NOMO-1 treated with dmso at 0.1 percent for 144 hours (cell line): ENCODE measurements at regions not wholly inside any gene's neighbourhood (a gene's known extent, or its start where the extent isn't known, plus 50 kb on each side); places are given as distances from the start of the nearest gene placed in this dataset.
"Not testable (repeated sequence)": the region's sequence is repeated elsewhere in the genome, so short reads cannot be mapped to it uniquely, and the experiment has no call there.

Source experiments
- DNase-seq: peaks from one replicate; lab custom pipeline; 2025; ENCODE audit not compliant: unreplicated experiment; lab: John Stamatoyannopoulos, UW

DNA sequence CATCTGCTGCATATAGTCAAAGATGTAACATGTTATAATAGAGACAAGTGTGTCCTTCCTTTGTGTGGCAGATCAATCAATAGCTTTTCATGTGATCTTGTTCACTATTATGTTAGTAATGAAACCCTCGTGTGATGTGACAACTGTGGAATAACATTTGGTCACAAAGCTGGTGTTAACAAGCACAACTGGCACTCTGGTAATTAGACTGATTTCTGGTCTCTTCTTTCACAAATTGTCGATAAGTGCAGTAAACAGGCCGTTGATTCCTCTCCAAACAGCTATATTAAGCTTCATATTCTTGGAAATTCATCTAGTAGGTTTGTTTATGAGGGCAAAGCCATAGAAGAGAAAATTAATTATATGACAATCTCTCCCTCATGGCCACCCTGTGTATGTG is 616.7 kb upstream of the PTBP2 start:
- DNase-seq, result no peak

DNA sequence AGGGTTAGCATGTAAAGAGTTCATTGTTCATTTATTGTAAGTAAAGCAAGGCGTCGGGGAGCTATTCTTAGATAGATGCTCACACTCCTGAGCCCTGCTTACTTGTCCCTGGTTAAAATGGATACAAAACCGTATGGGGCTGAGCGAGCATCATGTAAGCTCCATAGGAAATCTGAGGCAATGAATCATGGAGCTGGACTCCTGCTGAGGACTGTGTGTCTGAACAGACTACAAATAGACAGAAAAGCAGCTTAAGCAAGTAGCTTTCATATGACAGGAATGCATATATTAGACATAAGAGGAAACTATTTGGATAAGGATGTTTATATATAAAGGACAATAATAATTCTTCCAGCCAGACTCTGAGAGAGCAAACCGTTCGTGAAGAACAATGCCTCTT is 604.9 kb upstream of the PTBP2 start:
- no peak for DNase-seq

DNA sequence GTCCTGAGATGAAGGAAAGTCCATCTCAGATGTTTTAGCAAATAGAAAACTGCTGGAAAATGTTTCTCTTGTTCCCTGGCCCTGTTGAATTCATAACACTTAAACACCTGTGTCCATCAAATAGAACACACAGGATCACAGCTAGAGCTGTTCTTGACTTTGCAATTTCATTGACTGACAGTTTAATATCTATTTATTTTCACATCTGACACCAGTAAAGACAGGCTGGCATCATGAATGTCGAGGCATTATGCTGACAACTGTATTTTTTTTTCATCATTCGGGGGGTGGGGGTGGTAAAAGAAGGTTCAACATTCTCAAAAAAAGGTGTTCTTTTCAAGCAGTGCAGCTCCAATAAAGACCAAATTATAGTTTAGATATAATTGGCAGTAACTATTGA is 591.2 kb upstream of the PTBP2 start:
- no peak for DNase-seq

- no peak for DNase-seq
These were observed 576.9 kb upstream of the PTBP2 start for GRCh38 chr1:96144636-96145035.

- no peak for DNase-seq
These were observed 576.1 kb upstream of the PTBP2 start for GRCh38 chr1:96145492-96145891.

GRCh38 chr1:96152957-96153356 is 568.6 kb upstream of the PTBP2 start:
- DNase-seq, result not testable (repeated sequence)

DNA sequence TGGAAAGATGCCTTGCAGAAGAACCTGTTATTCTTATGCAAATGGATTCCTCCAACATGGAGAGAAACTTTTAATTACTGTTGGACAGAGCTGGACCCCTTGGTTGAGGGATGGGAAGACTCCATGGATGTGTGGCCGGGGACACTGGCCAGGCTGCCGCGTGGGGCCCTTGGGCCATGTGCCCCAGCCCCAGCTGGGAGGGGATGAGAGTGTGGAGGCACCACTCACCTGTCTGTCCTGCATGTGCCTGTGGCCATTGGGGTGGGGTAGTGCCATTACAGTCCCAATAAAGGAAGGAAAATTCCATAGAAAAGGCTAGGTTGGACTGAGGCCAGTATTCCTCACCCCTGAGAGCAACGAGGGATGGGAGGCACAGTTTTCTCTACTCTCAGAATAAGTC is 564.5 kb upstream of the PTBP2 start:
- DNase-seq, result no peak

GRCh38 chr1:96159379-96159778 is 562.2 kb upstream of the PTBP2 start:
- DNase-seq, result no peak

DNA sequence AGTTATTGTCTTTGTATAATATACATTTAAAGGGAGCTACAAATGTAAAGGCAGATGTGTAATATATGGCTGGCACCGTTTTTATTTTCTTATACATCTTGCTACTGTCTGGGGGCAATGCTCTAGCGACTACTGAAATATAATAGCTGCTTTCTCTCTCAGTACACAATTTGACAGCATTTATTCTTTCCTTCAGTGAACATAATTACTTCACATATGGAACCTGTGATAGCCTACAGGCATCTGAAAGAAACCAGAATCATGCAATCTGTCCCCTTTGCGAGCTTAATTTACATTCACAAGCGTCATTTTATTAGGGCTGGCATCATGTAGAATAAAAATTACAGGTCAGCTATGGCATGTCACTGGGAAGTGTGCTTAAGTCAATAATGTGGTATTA is 557.5 kb upstream of the PTBP2 start:
- no peak for DNase-seq

GRCh38 chr1:96178053-96178452 is 543.5 kb upstream of the PTBP2 start:
- no peak for DNase-seq

DNA sequence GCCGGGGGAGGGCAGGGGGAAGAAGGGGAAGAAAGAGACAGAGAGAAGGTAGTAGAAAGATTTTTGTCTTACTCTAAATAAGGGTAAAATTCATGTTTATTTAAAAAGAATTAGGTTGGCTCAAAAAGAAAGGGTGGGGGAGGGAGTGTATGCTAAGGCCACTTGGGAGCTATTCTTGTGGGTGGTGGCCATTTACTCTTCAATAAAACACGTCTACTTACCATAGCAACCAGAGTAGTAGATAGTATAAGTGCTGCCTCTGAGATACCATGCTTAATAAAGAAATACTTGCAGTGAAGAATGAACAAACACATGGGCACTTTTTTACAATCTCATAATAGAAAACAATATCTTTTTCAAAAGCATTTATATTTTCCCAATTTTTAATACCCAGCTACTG is 538.1 kb upstream of the PTBP2 start:
- no peak for DNase-seq

DNA sequence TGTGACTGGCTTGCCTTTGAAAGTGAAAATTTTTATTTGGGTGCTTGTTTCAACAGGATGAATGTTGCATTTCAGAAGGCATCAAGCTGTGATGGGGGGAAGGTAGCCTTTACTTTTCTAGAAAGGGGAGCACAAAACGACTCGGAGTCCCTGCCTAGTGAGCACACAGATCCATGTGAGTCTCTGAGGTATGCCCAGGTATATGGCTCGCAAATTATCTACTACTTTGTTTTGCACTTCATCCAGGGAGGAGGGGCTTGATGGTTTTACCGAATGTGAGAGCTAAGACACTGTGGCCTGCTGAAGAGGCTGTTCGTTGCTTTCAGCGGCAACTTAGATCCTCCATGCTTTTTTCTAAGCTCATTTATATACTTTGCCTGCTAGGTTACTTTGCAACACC is 537.7 kb upstream of the PTBP2 start:
- no peak for DNase-seq

- DNase-seq, result no peak
These were observed 536.4 kb upstream of the PTBP2 start for GRCh38 chr1:96185181-96185580.

DNA sequence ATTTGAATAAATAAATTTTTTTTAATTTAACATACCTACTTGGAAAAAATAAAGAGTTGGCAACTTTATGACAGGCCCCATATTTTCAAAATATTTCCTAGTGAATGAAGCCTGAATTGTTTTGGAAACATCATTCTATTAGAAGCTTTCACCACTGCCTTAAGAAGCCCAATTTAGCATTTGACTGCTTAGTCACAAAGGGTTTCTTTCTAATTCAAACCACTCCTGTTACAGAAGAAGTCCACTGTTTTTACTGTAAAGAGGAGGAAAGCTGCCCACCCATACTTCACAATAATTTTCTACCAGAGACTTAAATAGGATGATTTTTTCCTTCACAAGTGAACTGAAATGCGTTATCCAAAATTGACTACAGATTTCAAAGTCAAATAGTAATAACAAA is 534.6 kb upstream of the PTBP2 start:
- DNase-seq, result no peak

DNA sequence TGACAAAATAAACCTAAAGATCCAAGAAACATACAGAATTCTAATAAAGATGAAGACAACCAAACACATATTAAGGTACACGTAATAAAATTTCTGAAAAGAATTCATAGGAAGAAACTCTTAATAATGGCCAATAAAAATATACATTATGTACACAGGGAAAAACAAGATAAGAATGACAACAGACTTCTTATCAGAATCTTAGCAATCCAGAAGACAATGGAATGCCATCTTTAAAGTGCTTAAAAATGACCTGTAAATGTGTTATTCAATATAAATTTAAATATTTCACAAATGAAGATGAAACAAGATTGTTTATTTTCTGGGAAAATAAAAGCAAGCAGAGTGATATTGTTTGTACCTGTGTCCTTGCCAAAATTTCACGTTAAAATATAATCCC is 530.4 kb upstream of the PTBP2 start:
- DNase-seq, result no peak

GRCh38 chr1:96206451-96206850 is 515.1 kb upstream of the PTBP2 start:
- no peak for DNase-seq

DNA sequence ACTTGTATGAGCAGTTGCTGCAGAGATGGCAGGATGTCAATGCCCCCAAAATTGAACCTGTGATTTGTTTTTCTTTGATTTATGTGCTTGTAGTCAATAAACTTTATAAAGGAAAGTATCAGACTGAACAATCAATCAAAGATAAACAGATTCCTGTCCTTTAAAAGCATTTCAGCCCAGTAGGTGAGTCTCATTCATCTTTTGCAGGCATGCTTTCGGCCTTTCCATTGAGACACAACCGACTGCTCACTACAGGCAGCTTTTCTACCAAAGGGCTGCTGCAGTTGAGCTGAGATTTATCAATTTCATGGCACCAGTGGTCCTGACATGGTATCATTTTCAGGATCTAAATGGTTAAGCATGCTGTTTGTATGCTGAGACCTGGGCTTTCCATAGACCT is 513.6 kb upstream of the PTBP2 start:
- DNase-seq, result no peak

DNA sequence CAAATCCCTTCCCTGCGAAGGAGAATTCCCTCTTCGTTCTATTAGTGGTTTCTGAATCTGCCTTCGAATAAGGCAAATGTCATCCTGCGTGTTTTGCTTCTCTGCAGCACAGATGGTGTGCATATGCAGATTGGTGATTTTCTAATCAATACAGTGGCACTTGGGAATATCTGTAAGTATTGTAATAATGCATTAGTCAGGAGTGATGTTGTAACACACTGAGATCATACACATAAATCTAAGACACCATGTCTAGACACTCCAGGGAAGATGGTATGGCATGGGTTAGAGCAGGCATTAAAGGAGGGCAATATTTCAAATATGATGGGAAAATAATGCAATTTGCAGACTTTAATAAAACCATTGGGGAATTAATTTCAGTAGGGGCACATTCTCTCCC is 513.2 kb upstream of the PTBP2 start:
- DNase-seq, result no peak

DNA sequence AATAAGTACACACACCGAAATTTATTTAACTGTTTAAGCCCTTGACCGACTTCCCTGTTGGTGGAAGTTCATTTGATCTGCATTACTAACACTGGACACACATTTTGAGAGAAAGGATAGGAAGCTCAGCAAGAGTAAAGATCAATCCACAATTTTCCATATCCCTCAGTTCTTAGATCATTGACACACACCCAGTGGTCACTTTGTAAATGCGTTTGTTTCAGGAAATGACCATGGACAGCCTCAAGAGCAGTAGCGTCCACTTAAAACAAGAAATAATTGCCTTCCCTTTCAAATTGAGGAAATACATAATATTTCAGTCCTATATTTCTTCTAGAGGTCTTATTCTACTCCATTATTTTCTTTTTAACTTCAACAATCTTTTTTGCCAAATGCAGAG is 511.5 kb upstream of the PTBP2 start:
- no peak for DNase-seq

DNA sequence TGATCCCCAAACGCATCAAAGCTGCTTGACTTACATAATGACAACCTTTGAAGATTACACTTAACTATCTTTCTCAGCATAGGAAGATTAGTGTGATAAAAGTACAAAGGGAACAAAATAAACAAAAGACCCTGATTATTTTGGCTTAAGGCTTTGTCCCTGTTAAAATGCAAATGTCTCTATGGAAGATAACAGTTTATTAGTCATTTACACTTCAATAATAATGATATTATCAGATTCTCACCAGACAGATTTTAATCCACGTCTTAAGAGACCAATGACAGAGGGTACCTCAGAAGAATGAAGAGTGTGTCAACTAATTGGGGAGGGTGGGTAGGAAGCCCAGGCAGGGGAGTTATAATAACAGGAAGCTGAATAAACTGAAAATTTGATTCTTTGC is 510.4 kb upstream of the PTBP2 start:
- DNase-seq, result no peak

DNA sequence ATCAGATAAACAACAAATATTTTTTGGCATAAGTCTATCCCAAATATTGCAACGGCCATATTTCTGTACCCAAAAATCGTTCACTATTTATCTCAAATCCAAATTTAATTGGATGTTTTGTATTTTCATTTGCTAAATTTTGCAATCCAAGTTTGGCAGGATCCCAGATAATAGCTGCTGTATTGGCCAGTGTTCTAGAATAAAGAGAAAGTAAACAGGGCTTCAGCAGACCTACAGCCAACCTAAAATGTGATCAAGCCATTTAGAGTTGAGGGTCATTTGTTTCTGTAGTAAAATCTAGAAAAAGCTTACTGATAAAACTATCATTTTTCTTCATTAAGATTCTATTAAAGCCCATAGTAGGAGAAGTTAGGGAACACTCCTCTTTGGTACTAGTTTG is 506.6 kb upstream of the PTBP2 start:
- DNase-seq, result no peak

DNA sequence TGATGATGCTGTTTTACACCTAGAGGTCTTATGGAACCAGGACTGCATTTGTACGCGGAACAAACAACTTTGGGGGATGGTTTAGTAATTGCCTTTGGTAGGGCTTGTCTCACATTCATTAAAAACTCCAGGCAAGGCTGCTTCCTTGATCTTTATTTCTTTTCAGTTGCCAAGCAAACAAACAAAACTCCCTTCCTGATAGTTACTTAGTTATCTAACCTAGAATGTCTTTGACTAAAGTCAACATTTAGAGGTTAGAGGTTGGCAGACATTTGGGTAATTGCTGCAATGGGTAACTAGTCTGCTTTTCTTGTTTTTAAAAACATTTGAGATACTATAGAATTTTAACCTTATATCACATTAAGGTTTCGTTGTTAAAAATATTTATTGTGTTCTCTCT is 500.9 kb upstream of the PTBP2 start:
- no peak for DNase-seq

DNA sequence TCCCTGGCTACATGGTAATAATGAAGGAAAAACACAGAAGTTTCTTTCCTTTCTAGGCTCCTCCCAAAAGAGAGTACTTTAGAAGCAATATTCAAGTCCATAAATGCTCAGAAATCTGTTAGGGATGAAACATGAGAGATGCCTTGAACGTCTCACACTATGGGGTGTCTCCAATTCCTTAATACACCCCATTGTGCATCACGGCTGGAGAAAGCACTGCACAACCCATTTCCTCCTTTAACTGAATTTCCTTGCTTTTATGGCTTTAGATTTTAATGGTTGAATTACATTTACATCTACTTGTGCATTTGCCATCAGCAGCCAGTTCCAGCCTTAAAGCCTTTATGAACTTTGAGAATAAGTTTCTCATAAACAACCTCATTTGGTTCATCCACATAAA is 498.9 kb upstream of the PTBP2 start:
- DNase-seq, result no peak

GRCh38 chr1:96224229-96224628 is 497.4 kb upstream of the PTBP2 start:
- not testable (repeated sequence) for DNase-seq
